Activated CD4-positive, alpha-beta T cell treated with anti-CD3 and anti-CD28 coated beads, Interleukin-2, amount 50 U/mL, for 24 hours (primary cell): ENCODE measurements at regions not wholly inside any gene's neighbourhood (a gene's known extent, or its start where the extent isn't known, plus 50 kb on each side); places are given as distances from the start of the nearest gene placed in this dataset.

Experiments used
- DNase-seq, 2 donors: peaks; one replicate each; pipeline ENCODE4 v3.0.0-alpha.2; 2020; ENCODE audit warnings: low read depth in 1 of 2, low spot score in 1 of 2

DNA sequence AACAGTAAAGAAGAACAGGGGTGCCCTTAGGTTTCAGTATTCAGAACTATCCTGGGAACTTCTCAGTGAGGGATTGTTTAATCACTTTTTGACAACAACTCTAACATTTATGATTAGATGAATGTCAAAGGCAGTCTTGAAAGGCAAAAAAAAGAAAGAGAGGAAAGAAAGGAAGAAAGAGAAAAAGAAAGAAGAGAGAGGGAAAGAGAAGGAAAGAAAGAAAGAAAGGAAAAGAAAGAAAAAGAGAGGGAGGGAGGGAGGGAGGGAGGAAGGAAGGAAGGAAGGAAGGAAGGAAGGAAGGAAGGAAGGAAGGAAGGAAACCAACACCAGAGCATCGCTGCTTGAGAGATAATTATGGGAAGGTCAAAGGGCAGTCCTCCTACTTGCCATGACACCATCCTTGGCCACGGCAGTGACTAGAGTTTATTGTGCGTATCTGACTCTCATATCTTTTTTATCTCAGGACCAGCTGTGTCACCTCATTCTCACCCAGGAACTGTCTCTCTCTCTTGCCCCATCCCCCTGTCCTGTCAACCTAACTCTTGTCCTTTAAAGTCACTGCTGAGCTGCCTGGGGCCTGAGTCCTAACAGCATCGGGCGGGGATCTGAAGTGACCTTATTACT lies 96.8 kb upstream of the ATXN1 start:
- no peak for DNase-seq

DNA sequence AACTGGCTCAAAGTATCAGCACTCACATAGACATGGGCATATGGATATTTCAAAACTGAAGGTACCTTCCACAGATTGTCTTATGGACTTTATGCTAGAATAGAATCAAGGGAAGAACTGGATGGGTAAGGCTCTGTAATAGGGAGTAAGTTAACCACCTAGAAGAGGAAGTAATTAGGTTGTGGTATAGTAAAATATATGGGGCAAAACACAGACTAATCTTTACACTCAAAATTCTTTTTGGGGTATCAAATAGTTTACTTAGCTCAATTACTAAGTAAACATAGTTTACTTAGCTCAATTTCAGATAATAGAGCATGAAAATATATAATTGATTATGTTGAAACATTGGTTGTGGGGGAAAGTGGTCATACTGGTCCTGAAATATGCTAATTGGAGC lies 94.2 kb upstream of the ATXN1 start:
- no peak for DNase-seq

DNA sequence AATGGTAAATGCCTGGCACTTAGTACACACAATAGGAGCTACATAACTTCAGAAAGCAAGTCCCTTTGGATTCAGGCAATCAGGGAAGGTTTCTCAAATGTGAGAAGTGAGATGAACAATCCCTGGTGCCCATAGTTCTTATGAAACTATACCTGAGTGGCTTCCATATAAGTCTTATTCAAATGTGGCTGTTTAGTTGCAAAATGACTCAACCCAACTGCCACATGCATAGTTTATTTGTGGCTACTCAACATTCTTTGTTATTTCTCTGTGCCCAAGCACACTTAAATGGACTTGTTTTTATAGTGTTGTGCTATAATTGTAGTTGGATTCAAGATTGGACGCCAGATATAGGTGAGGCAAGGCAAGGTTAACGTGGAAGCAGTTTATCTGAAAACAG lies 93.7 kb upstream of the ATXN1 start:
- DNase-seq, result no peak

- DNase-seq, result no peak
Observed at GRCh38 chr6:16852671-16853070, 91.4 kb upstream of the ATXN1 start.

DNA sequence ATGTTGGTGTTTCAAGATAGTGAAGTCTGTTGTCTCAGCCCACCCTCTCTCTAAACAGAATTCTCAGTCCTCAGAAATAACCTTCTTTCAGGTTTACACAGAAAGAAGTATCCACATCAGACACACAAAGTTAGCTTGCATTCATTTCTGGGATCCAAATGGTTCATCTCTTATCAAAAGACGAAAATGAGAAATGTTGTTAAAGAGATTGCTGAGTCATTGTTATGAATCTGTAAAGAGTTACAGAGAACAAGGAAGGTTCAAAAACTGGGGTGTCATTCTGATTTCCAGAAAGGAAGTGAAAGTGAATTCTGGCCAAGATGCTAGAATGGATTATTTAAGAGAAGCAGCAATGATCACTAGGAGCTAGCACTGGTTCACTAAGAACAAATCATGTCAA lies 90.5 kb upstream of the ATXN1 start:
- DNase-seq, result no peak

DNA sequence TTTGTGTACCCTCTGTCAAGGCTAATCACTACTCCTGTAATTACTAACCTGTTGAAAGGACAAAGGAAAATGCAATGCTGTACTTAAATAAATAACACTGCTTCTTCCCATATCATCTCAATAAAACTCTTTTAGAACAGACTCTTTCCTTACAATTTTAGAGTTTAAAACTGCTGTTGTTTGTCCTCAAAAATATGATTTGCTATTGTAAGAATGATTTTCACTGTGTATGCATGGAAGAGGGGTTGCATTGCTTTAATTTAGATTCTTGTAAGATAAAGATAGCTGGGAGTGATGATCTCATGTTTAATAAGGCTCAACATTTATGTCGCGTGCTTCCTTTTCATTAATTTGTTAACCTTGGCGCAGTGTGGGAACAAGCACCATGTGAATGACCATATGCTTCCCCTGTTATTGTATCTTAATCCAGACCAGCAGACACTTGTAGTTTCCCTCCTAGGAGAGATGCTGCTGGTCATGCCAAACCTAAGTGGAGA lies 89.8 kb upstream of the ATXN1 start:
- no peak for DNase-seq

GRCh38 chr6:16850681-16851026 lies 89.4 kb upstream of the ATXN1 start:
- no peak for DNase-seq

DNA sequence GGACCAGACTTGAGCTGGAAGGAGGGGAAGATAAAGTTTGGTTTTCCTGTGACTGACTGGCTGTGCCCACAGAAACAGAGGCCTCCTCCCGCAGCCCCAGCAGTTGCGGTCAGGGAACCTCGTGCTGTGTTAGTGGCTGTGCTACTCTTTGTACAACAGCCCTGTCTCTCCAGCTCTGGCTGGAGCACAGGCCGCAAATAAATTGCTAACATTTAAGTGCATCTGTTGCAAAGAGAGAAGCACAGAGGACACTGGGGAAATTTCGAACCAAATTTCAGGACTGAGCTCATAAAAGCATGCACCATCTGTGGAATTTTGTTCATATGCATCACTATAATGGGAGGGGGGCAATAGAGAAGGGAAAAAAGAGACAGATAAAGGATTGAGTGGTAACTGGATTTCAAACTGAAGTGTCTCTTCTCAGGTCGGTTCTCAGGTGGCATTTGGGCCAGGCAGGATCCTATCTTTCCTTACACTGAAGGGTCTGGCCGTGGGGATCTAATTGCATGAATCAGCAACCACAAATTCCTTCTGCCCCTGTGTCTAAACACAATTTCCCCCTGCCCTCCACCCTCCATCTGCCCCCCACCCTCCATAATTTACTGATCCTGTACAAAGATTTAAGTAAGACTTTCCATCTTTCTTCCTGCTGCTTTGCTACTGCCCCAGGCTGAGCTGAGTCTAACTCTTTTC lies 88.9 kb upstream of the ATXN1 start:
- DNase-seq, result no peak

DNA sequence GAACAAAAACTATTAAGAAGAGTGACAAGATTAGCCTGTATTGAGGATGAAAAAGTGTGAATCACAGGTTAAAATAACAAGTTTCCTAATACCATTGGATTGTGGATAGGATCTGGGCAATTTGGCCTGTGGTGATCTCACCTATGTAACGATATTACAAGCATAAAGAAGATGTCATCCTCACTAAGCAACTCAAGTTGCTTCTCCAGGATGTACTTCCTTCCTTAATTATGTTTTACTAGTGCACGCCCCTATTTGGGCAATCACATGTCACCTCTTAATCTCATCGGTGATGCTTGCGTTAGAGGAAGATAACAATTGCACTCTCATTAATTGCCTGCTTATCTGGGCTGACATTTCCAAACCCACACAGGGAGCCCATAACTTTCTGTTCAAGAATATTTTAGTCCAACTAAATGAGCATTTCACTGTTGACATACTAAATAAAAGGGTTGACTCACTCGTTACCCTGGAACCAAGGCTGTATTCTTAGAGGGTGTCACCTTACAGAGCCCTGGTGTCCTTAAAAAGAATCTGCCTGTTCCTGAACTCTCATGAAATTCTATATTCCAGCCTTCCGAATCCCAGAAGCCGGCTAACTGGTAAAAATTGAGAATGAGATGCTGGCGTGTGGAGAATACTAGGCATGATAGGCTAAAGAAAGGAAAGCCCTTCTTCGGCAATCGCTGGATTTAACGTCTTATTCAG lies 88.2 kb upstream of the ATXN1 start:
- no peak for DNase-seq

DNA sequence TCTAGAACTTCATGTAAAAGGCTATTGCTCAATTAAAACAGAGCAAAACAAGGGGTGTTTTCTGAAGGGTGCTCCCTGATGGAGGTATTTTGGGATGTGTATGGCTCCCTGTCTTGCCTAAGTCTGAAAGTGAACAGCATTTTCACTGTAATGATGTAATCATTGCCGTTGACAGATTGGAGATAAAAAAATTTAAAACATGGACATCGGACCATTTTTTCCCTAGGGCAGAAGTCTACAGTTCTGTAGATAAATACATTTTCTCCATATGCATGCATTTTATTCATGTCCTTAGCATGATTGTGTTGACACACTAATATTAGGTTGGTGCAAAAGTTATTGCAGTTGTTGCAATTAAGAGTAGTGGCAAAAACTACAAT lies 85.1 kb upstream of the ATXN1 start:
- DNase-seq, result no peak

DNA sequence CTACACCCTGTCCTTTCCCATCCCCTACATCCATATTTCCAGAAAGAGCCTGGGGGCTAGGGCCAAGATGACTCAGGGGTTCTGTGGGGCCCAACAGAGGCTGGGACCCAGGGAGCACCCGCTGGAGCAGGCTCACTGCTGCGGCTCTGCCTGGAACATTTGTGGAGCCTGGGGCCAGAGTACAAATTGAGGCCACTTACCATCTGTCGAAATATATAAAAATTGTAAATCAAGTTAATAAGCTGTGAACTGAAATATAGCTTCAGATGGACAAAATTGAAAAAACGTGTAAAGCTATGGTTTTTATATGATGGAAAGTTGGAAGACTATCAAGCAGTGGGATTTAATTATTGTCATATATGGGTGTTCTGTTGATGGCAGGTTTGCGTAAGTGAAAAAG lies 82.9 kb upstream of the ATXN1 start:
- no peak for DNase-seq

DNA sequence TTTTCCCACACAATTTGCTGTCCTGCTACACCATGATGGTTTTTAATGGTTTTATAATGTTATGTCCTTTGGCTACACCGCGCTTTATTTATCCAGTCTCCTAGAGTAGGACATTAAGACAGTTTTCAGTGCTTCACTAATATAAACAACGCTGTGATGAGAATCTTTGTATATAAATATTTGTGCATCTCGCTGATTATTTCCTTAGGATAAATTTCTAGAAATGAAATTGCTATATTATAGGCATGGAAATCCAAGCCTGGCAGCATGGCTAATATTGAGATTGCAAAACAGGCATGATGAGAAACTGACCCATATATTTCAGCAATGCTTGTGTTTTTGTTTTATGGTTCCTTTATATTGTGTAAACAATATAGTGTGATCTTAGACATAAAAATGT lies 81.4 kb upstream of the ATXN1 start:
- no peak for DNase-seq

GRCh38 chr6:16841241-16841640 lies 80.0 kb upstream of the ATXN1 start:
- no peak for DNase-seq

DNA sequence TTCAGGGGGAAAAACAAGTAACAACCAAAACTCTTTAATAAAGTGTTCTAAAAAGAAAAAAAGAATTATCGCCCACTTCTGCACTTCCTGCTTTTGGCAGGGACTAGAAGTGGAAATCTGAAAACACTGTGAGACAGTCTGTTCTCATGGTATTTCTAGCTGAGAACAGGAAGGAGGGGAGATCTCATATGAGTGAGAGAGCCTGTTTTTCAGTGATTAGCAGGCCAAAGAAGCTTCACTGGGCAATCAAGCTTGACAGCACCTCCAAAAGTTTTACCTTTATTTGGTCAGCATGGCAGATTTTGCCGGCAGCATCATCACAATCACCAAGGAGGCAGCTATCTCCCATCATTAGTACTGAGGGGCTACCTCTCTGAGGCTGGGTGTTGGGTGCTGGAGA lies 79.5 kb upstream of the ATXN1 start:
- no peak for DNase-seq

- no peak for DNase-seq
Observed at GRCh38 chr6:16840291-16840690, 79.0 kb upstream of the ATXN1 start.

GRCh38 chr6:16839631-16840179 lies 78.4 kb upstream of the ATXN1 start:
- DNase-seq, result no peak

- no peak for DNase-seq
Observed at GRCh38 chr6:16837217-16837972, 76.1 kb upstream of the ATXN1 start.

DNA sequence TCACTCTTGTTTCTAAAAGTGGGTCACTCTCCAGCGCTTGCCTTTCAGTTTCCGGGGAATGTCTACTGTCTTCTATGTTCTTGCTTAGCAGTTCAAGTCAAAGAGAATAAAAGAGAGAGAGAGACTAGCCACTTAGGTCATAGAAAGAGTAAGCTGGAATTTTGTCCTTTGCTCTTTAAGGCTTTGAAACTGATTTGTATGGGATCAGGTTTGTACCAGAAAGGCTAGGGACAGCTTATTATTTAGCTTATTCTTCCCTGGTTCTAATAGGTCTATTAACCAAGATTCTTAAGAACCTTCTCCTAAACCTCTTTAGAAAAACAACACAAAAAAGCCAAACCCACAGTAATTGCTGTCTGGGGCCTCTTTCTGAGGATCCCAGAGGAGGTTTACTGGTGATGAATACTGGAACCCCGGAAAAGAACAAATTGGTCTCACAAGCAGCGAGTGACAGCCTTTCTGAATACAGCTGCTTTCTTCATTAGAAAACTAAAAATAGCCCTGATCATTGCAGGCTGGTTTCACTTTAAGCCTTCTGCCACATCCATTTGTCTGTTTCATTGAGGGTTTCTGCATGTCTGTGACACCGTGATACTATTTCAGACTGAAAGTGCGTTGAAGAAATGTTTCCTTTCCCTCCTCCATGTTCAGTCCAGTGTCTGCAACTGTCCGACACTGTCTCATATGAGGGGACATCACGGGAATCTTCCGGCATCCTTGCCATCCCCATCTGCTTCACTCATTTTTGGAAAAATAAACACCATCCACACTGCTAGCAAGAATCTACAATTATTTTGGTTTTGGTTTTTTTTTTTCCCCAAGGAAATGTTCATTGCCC lies 75.1 kb upstream of the ATXN1 start:
- DNase-seq, result peak in 1 of 2 donors; percentile 8

GRCh38 chr6:16834242-16834641 lies 73.0 kb upstream of the ATXN1 start:
- DNase-seq, result no peak

GRCh38 chr6:16832721-16833120 lies 71.5 kb upstream of the ATXN1 start:
- DNase-seq, result no peak
